ENCODE measurements at regions not wholly inside any gene's neighbourhood (a gene's known extent, or its start where the extent isn't known, plus 50 kb on each side); places are given as distances from the start of the nearest gene placed in this dataset.
"Not testable (repeated sequence)": the region's sequence is repeated elsewhere in the genome, so short reads cannot be mapped to it uniquely, and the experiment has no call there.

DNA sequence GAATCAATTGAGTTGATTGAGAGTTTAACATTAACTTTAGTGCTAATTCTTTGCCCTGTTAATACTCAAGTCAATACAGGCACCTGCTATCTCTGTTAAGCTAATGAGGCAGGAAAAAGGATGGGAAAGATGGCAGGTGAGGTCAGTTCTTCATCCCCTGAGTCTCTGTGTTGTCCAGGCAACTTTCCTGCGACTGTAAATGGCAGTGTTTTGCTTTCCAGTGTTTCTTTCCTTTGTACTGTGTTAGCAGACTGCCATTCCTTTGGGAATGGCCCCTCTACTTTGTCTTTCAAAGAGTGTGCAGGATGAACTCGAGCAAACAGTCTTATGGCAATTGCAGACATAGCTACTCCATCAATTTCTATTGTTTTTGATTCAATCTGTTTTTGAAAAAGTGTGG, 202.2 kb upstream of the VLDLR start:
- DNase-seq (ENCODE audit: low spot score): no peak
- TF ChIP-seq, protein P1, sequence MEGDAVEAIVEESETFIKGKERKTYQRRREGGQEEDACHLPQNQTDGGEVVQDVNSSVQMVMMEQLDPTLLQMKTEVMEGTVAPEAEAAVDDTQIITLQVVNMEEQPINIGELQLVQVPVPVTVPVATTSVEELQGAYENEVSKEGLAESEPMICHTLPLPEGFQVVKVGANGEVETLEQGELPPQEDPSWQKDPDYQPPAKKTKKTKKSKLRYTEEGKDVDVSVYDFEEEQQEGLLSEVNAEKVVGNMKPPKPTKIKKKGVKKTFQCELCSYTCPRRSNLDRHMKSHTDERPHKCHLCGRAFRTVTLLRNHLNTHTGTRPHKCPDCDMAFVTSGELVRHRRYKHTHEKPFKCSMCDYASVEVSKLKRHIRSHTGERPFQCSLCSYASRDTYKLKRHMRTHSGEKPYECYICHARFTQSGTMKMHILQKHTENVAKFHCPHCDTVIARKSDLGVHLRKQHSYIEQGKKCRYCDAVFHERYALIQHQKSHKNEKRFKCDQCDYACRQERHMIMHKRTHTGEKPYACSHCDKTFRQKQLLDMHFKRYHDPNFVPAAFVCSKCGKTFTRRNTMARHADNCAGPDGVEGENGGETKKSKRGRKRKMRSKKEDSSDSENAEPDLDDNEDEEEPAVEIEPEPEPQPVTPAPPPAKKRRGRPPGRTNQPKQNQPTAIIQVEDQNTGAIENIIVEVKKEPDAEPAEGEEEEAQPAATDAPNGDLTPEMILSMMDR (IDR thresholded peaks at IDR 0.05; ENCODE audit: extremely low read depth, missing control alignments): no peak

DNA sequence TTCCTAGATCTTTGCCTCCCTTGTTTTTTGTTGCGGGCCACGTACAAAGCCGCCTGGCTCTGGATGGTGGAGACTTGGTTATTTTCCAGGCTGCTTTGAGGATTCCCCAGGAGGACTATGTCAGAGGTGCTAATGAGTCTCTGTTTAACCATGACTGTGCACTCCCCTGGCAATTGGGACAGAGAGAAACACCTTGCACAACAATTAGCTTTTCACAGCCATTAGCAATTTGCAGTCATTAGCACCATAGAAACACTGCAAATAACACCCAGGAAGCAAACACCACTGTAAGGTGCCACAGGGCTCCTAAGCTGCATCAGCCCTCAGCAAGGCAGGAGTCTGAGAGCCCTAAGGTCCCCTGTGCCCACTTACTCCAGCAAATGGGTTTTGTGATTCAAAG, 201.0 kb upstream of the VLDLR start:
- TF ChIP-seq, protein P1 (IDR thresholded peaks at IDR 0.05; ENCODE audit: extremely low read depth, missing control alignments): no peak
- DNase-seq (ENCODE audit: low spot score): no peak

DNA sequence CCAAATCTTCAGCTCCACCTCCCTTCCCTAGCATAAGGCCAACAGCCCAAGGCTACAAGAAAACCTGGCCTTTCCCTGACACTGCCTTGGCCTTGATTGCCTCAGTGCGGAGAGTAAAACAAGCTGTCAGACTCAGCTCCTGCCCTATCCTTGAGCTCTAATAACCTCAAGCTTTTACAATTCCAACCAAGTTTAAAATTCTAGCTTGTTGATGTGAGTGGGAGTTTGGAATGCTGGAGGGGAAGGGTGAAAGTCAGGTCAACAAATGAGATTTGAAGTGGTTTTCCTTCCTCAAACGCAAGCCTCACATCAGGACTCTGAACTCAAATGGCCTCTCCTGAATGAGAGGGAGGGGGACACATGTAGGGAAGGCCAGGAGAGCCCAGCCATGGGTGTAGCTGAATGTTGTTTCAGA, 197.0 kb upstream of the VLDLR start:
- no peak for DNase-seq (ENCODE audit: low spot score)
- TF ChIP-seq, protein P1 (IDR thresholded peaks at IDR 0.05; ENCODE audit: extremely low read depth, missing control alignments): no peak

DNA sequence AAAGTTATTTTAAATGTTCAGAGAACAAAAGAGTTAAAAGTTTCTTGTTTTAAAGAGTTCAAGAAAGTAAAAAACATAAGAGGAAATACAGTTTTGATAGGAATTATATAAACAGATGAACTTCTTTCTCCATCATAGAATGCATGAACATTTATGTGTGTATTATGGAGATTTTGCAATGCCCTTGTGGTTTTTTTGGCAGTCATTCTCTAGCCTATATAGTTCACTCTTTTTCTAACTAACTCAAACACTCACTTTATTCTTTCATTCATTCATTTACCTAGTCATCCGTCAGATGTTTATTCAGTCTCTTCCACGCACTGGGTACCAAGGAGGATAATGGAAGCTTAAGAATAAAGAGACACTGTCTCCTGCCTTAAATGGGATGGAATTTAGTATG, 195.9 kb upstream of the VLDLR start:
- no peak for DNase-seq (ENCODE audit: low spot score)
- TF ChIP-seq, protein P1 (IDR thresholded peaks at IDR 0.05; ENCODE audit: extremely low read depth, missing control alignments): no peak

DNA sequence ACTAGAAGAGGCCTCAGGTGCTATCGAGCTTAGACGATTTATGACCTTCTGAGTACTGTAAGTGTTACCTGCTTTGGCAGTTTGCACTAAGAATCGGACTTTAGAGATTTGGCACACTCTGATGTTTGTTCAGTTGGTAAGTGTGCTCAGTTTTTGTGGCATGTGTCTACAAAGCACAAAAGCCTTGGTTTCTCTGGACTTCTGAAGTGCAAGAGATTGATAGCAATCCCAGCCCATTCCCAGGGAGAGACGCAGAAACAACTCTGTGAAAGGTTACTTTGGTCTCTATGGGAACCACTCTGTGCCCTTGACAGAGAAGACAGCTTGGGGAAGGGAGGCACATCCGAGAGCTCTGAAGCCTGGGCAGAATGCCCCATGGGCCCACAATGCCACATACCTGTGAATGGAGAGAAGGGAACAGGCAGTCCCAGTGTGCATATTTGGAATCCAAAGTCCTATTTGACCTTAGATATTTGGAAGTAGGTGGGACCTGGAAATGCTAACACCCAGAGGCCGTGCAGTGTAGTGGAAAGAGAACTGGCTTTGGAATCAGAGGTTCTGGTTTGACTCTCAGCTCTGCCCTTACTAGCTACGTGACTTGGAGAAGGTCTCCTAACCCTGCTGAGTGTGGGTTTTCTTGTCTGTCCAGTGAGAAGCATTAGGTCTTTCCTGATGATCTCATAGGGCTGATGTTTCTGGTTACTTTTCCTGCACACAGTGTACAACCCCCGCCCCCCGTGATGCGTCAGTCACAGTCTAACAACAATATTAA, 194.3 kb upstream of the VLDLR start:
- DNase-seq (ENCODE audit: low spot score): no peak
- TF ChIP-seq, protein P1 (IDR thresholded peaks at IDR 0.05; ENCODE audit: extremely low read depth, missing control alignments): no peak

DNA sequence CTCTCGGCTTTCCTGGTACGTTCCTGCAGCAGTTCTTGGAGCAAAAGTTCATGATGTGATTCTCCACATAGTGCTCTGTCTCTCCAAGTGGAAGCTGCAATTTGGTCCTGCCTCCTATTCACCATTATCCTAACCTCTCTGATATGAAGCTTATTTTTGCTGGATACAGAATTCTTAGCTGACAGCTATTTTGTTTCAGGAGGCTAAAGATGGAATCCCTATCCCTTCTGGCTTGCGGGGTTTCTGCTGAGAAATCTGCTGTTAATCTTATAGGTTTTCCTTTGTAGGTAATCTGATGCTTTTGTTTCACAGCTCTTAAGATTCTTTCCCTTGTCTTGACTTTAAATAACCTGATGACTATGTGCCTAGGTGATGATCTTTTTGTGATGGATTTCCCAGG, 181.6 kb upstream of the VLDLR start:
- DNase-seq (ENCODE audit: low spot score): no peak
- TF ChIP-seq, protein P1 (IDR thresholded peaks at IDR 0.05; ENCODE audit: extremely low read depth, missing control alignments): no peak

DNA sequence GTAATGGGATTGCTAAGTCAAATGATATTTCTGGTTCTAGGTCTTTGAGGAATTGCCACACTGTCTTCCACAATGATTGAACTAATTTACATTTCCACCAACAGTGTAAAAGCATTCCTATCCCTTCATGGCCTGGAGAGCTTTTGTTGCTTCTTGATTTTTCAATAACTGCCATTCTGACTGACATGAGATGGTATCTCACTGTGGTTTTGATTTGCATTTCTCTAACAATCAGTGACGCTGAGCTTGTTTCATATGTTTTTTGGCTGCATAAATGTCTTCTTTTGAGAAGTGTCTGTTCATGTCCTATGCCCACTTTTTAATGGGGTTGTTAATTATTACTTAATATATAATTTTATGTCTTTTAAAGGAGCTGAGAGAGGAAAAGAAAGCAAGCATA, 177.7 kb upstream of the VLDLR start:
- not testable (repeated sequence) for DNase-seq (ENCODE audit: low spot score)

DNA sequence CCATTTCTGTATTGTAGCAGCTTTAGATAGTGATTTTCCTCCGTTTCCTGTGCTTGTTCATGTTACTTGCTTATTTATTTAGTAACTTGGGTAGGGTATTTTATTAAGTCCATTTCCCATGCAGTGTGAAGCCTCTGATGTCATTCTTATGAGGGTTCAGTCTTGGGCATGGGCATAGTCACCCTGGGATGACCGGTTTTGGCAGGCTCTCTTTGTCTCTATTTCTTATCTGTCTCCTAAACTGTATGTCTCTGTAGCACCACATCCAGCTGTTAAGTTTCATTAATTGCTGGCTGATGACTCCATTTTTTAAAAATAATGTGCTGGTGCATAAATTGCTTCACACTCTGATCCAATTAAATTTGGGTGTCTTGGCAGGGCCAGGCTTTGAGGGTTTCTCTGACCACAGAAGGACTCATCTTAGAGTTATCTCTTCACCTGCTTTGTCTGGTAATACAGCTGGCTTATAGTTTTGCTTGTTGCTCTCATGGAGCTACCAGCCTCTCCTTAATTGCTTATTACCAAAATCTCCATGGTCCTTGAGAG, 173.3 kb upstream of the VLDLR start:
- DNase-seq (ENCODE audit: low spot score): no peak
- TF ChIP-seq, protein P1 (IDR thresholded peaks at IDR 0.05; ENCODE audit: extremely low read depth, missing control alignments): no peak

All from GM20000 (cell line).